H1 (cell line): ENCODE measurements at regions not wholly inside any gene's neighbourhood (a gene's known extent, or its start where the extent isn't known, plus 50 kb on each side); places are given as distances from the start of the nearest gene placed in this dataset.

ENCODE experiments used
- CTCF ChIP-seq, 3 experiments: IDR thresholded peaks; 1 replicate in 2 of 3; 2 replicates in 1 of 3; pipeline versions ENCODE4 v1.5.1 to v1.6.1; 2011; ENCODE audit warnings: low read length in 3 of 3, mild to moderate bottlenecking in 3 of 3, inconsistent platforms in 2 of 3, low read depth in 1 of 3, moderate library complexity in 1 of 3; ENCODE audit not compliant: insufficient read depth in 1 of 3; ENCODE audit errors: control extremely low read depth in 1 of 3
- EGR1 ChIP-seq: IDR thresholded peaks from 2 replicates; pipeline ENCODE4 v1.6.1; 2011; ENCODE audit warnings: low read depth, low read length, borderline replicate concordance
- HDAC6 ChIP-seq: IDR thresholded peaks from one replicate; pipeline ENCODE4 v1.7.1; 2012; ENCODE audit warnings: low read depth, mild to moderate bottlenecking, inconsistent platforms, low read length, moderate library complexity

GRCh38 chr4:138960175-138960710 lies 55.3 kb upstream of the NOCT start:
- TF ChIP-seq CTCF (IDR thresholded peaks at IDR 0.05; ENCODE audit: control extremely low read depth in 1 of 3, insufficient read depth in 1 of 3, low read depth in 1 of 3, low read length in 3 of 3) = no peak
- no peak for TF ChIP-seq HDAC6
- no peak for TF ChIP-seq EGR1
